A549 (cell line): ENCODE measurements at regions not wholly inside any gene's neighbourhood (a gene's known extent, or its start where the extent isn't known, plus 50 kb on each side); places are given as distances from the start of the nearest gene placed in this dataset.
A peak's percentile ranks its signal among the peaks of the same experiment; 100 is the strongest.

Experiments
- ATAC-seq, 2 experiments: fragments of 200-7000 bp in 1 of 2; fragments of >200 bp in 1 of 2; cut with Nextera tagmentation in 1 of 2; cut with Tn5 transposase in 1 of 2; 3 replicates each; pipeline versions ENCODE4 v1.8.0 to v1.9.1; 2018 to 2020; ENCODE audit warnings: mild to moderate bottlenecking in 1 of 2, moderate library complexity in 1 of 2
- CTCF ChIA-PET: fragments of 300-600 bp; sonication (Branson Sonifier 250); formaldehyde crosslinking; extraction: SDS; loops from one replicate; lab custom pipeline; 2021; ENCODE audit warnings: antibody characterized with exemption, inconsistent platforms; lab: Yijun Ruan, JAX
- POLR2A ChIA-PET: fragments of 350-600 bp; formaldehyde crosslinking; extraction: SDS; loops from one replicate; lab custom pipeline; 2021; ENCODE audit warnings: antibody characterized with exemption, inconsistent platforms; lab: Yijun Ruan, JAX
- DNase-seq, 2 experiments: peaks; one replicate each; pipeline versions ENCODE4 v3.0.0 to v3.0.0-alpha.2; 2011 to 2016; ENCODE audit warnings: low read depth in 1 of 2, low spot score in 1 of 2
- FAIRE-seq: peaks from 2 replicates; lab custom pipeline; 2011; peaks lifted over from hg19 to GRCh38; lab: Jason Lieb, UNC
- H3K27ac ChIP-seq, 2 experiments: fragments of >200 bp; sonication (Bioruptor Twin); formaldehyde crosslinking; 3 replicates each; pipeline ENCODE4 v1.5.1; 2016 to 2017
- H3K4me1 ChIP-seq: fragments of >200 bp; sonication (Bioruptor Twin); formaldehyde crosslinking; 3 replicates; pipeline ENCODE4 v1.6.1; 2016
- H3K4me2 ChIP-seq: fragments of >200 bp; sonication (Bioruptor Twin); formaldehyde crosslinking; 3 replicates; pipeline ENCODE4 v1.6.1; 2016
- H3K4me3 ChIP-seq: fragments of >200 bp; sonication (Bioruptor Twin); formaldehyde crosslinking; 3 replicates; pipeline ENCODE4 v1.5.1; 2016
- H3K9me3 ChIP-seq: fragments of >200 bp; sonication (Bioruptor Twin); formaldehyde crosslinking; 3 replicates; pipeline ENCODE4 v1.6.1; 2016
- BCL3 ChIP-seq: fragments of >200 bp; sonication (Bioruptor Twin); formaldehyde crosslinking; IDR thresholded peaks from 3 replicates; pipeline ENCODE4 v1.6.1; 2016
- BHLHE40 ChIP-seq: IDR thresholded peaks from 2 replicates; pipeline ENCODE4 v1.6.1; 2012; ENCODE audit warnings: low read depth, low read length, inconsistent platforms
- CEBPB ChIP-seq, 2 experiments: fragments of >200 bp in 1 of 2; sonication (Bioruptor Twin) in 1 of 2; formaldehyde crosslinking in 1 of 2; IDR thresholded peaks; 2 replicates each; pipeline ENCODE4 v1.6.1; 2012 to 2016
- CHD2 ChIP-seq: fragments of 150-350 bp; IDR thresholded peaks from 2 replicates; pipeline ENCODE4 v1.6.1; 2014; ENCODE audit warnings: low read length; ENCODE audit not compliant: partially characterized antibody
- CTCF ChIP-seq: fragments of >200 bp; sonication (Bioruptor Twin); formaldehyde crosslinking; IDR thresholded peaks from 3 replicates; pipeline ENCODE4 v1.5.1; 2016
- EP300 ChIP-seq, 2 experiments: fragments of >200 bp; sonication (Bioruptor Twin); formaldehyde crosslinking; IDR thresholded peaks; 2 replicates in 1 of 2; 3 replicates in 1 of 2; pipeline ENCODE4 v1.6.1; 2016 to 2017
- ESRRA ChIP-seq: fragments of 150-350 bp; IDR thresholded peaks from 2 replicates; pipeline ENCODE4 v1.6.1; 2014; ENCODE audit warnings: mild to moderate bottlenecking, low read length, borderline replicate concordance
- FOXS1 ChIP-seq: fragments of 250-450 bp; sonication (Bioruptor Pico); IDR thresholded peaks from 2 replicates; pipeline ENCODE4 v1.5.0; 2020; ENCODE audit warnings: mild to moderate bottlenecking, moderate library complexity
- GATA3 ChIP-seq: IDR thresholded peaks from 2 replicates; pipeline ENCODE4 v1.6.1; 2012; ENCODE audit warnings: borderline replicate concordance
- HDAC2 ChIP-seq: fragments of 200-600 bp; sonication (generic); IDR thresholded peaks from 2 replicates; pipeline ENCODE4 v1.6.1; 2016
- HOXA7 ChIP-seq: fragments of 250-450 bp; sonication (Bioruptor Pico); IDR thresholded peaks from 2 replicates; pipeline ENCODE4 v1.5.0; 2020; ENCODE audit warnings: mild to moderate bottlenecking, moderate library complexity
- HOXB5 ChIP-seq: fragments of 250-450 bp; sonication (Bioruptor Pico); IDR thresholded peaks from 2 replicates; pipeline ENCODE4 v1.5.0; 2020; ENCODE audit warnings: mild to moderate bottlenecking, moderate library complexity
- JUN ChIP-seq, 2 experiments: fragments of >200 bp; sonication (Bioruptor Twin); formaldehyde crosslinking; IDR thresholded peaks; 2 replicates in 1 of 2; 3 replicates in 1 of 2; pipeline ENCODE4 v1.6.1; 2016 to 2017
- JUNB ChIP-seq: fragments of >200 bp; sonication (Bioruptor Twin); formaldehyde crosslinking; IDR thresholded peaks from 2 replicates; pipeline ENCODE4 v1.6.1; 2016
- KDM1A ChIP-seq: fragments of 200-600 bp; sonication (generic); IDR thresholded peaks from 2 replicates; pipeline ENCODE4 v1.6.1; 2016; ENCODE audit warnings: low read depth, mild to moderate bottlenecking
- MAFK ChIP-seq: fragments of 450-650 bp; IDR thresholded peaks from 2 replicates; pipeline ENCODE4 v1.6.1; 2014; ENCODE audit not compliant: partially characterized antibody
- MAZ ChIP-seq: fragments of 150-350 bp; IDR thresholded peaks from 2 replicates; pipeline ENCODE4 v1.6.1; 2014; ENCODE audit warnings: antibody characterized with exemption, low read depth, low read length, borderline replicate concordance
- PHF8 ChIP-seq: fragments of 200-600 bp; sonication (generic); IDR thresholded peaks from 2 replicates; pipeline ENCODE4 v1.6.1; 2016; ENCODE audit warnings: low read depth, mild to moderate bottlenecking, antibody characterized with exemption, moderate library complexity, borderline replicate concordance
- RCOR1 ChIP-seq: fragments of 150-350 bp; IDR thresholded peaks from 2 replicates; pipeline ENCODE4 v1.6.1; 2014; ENCODE audit warnings: antibody characterized with exemption, low read length, low read depth
- ZC3H11A ChIP-seq: fragments of 450-650 bp; IDR thresholded peaks from 2 replicates; pipeline ENCODE4 v1.6.1; 2014; ENCODE audit warnings: antibody characterized with exemption, mild to moderate bottlenecking
- ZFP36 ChIP-seq: fragments of 450-650 bp; IDR thresholded peaks from 2 replicates; pipeline ENCODE4 v1.6.1; 2014; ENCODE audit warnings: borderline replicate concordance; ENCODE audit not compliant: partially characterized antibody
- ZNF302 ChIP-seq: fragments of 250-450 bp; sonication (Bioruptor Pico); IDR thresholded peaks from 2 replicates; pipeline ENCODE4 v1.9.0; 2021; ENCODE audit warnings: inconsistent platforms, mild to moderate bottlenecking, moderate library complexity
- ZSCAN20 ChIP-seq: fragments of 250-450 bp; sonication (Bioruptor Pico); IDR thresholded peaks from 2 replicates; pipeline ENCODE4 v1.8.0; 2022; ENCODE audit warnings: mild to moderate bottlenecking, moderate library complexity
- WGBS: methylation state at CpG from one replicate; pipeline ENCODE4 v1.1.6; 2017; ENCODE audit errors: missing lambda C conversion rate; 5-methylcytosine and 5-hydroxymethylcytosine counted together
- TF ChIP-seq, protein P1 (sequence below): IDR thresholded peaks from 2 replicates; pipeline ENCODE4 v1.6.1; 2012
- TF ChIP-seq, protein P2 (sequence below): fragments of 150-350 bp; IDR thresholded peaks from 2 replicates; pipeline ENCODE4 v1.6.1; 2014; ENCODE audit warnings: low read depth, mild to moderate bottlenecking, low read length

GRCh38 chr17:34847938-34848337, 113.3 kb downstream of the CCT6B start:
- Histone ChIP-seq H3K4me1 (no peaks in the 10 kb centered on the region), H3K4me3 (no peak overlapping the region), H3K9me3 (0 out of 3 replicates have a peak, but pooled peaks cover 4% of the 10 kb centered on the region), H3K27ac (no peak overlapping the region), H3K4me2 (no peak overlapping the region)
- TF ChIP-seq MAFK (no peak), HOXB5 (CRISPR knock-in tag) (no peak), ZSCAN20 (CRISPR knock-in tag) (no peak), ZC3H11A (no peak), JUNB (no peak), ZFP36 (no peak), RCOR1 (no peak), CTCF (no peak), BHLHE40 (no peak), ESRRA (no peak), MAZ (no peak), EP300 (IDR thresholded peaks at IDR 0.05) (no peak), CEBPB (IDR thresholded peaks at IDR 0.05) (no peak)
- TF ChIP-seq, protein P1, sequence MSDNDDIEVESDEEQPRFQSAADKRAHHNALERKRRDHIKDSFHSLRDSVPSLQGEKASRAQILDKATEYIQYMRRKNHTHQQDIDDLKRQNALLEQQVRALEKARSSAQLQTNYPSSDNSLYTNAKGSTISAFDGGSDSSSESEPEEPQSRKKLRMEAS, result no peak
- ATAC-seq, result peak in 1 of 2 experiments; percentile 22; a peak in 1 of 6 replicates
- ChIA-PET CTCF (interaction anchor here (0.6 kb wide), 2 partner anchors 35 to 855 kb away, joined by 3 to 4 read pairs; no protein-coding TSS in a partner anchor), POLR2A (no interaction called here)
- DNase-seq, result no peak
- FAIRE-seq, result no peak
- 9% methylated on average over 3 of the region's 3 CpGs for WGBS

- ChIA-PET POLR2A (no interaction called here), CTCF (interaction anchor here (0.6 to 1.2 kb wide), 2 partner anchors 45 to 930 kb away, joined by 3 read pairs; no protein-coding TSS in a partner anchor)
- no peak overlapping the region for H3K4me3 ChIP-seq
- H3K27ac ChIP-seq, result no peak overlapping the region
- WGBS, result 6% methylated on average over 3 of the region's 3 CpGs
- no peaks in the 10 kb centered on the region for H3K4me1 ChIP-seq
- DNase-seq (no peak), FAIRE-seq (no peak), ATAC-seq (no peak)
- TF ChIP-seq CEBPB (IDR thresholded peaks at IDR 0.05) (no peak), BHLHE40 (no peak), GATA3 (no peak), FOXS1 (no peak), JUNB (no peak), HDAC2 (no peak), HOXA7 (CRISPR knock-in tag) (no peak), PHF8 (no peak), CHD2 (no peak), ZNF302 (CRISPR knock-in tag) (no peak)
- 0 out of 3 replicates have a peak, but pooled peaks cover 5% of the 10 kb centered on the region for H3K9me3 ChIP-seq
- H3K4me2 ChIP-seq, result no peak overlapping the region
Measured at GRCh38 chr17:34845296-34845695, 116.0 kb downstream of the CCT6B start.

GRCh38 chr17:34843682-34844081, 117.6 kb downstream of the CCT6B start:
- CTCF ChIA-PET, result interaction anchor here (0.7 kb wide), 1 partner anchor 351 kb away, joined by 3 read pairs; no protein-coding TSS in a partner anchor
- Histone ChIP-seq H3K4me2 (no peak overlapping the region), H3K9me3 (0 out of 3 replicates have a peak, but pooled peaks cover 5% of the 10 kb centered on the region), H3K27ac (no peak overlapping the region), H3K4me1 (no peaks in the 10 kb centered on the region), H3K4me3 (no peak overlapping the region)
- 5% methylated on average over 3 of the region's 3 CpGs for WGBS
- POLR2A ChIA-PET, result no interaction called here
- FAIRE-seq, result no peak
- no peak for ATAC-seq
- DNase-seq, result no peak
- TF ChIP-seq, protein P2, sequence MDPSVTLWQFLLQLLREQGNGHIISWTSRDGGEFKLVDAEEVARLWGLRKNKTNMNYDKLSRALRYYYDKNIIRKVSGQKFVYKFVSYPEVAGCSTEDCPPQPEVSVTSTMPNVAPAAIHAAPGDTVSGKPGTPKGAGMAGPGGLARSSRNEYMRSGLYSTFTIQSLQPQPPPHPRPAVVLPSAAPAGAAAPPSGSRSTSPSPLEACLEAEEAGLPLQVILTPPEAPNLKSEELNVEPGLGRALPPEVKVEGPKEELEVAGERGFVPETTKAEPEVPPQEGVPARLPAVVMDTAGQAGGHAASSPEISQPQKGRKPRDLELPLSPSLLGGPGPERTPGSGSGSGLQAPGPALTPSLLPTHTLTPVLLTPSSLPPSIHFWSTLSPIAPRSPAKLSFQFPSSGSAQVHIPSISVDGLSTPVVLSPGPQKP, result no peak
- TF ChIP-seq BHLHE40 (no peak), BCL3 (no peak), KDM1A (no peak), CHD2 (no peak), JUN (IDR thresholded peaks at IDR 0.05) (no peak), CTCF (no peak)
